TTC549 (cell line): ENCODE measurements at regions not wholly inside any gene's neighbourhood (a gene's known extent, or its start where the extent isn't known, plus 50 kb on each side); places are given as distances from the start of the nearest gene placed in this dataset.
"Not testable (repeated sequence)": the region's sequence is repeated elsewhere in the genome, so short reads cannot be mapped to it uniquely, and the experiment has no call there.

Experiments used
- FAIRE-seq: peaks from 2 replicates; lab custom pipeline; 2012; peaks lifted over from hg19 to GRCh38; lab: Jason Lieb, UNC

GRCh38 chr12:46571608-46572007 lies 199.0 kb upstream of the SLC38A2 start:
- no peak for FAIRE-seq

GRCh38 chr12:46569826-46570439 lies 197.4 kb upstream of the SLC38A2 start:
- FAIRE-seq: no peak

- peak; percentile 52 for FAIRE-seq
Observed at GRCh38 chr12:46567667-46568066, 195.1 kb upstream of the SLC38A2 start.

- peak; percentile 97 for FAIRE-seq
Observed at GRCh38 chr12:46562625-46563225, 190.2 kb upstream of the SLC38A2 start.

- not testable (repeated sequence) for FAIRE-seq
Observed at GRCh38 chr12:46561769-46562624, 189.4 kb upstream of the SLC38A2 start.

- FAIRE-seq: no peak
Observed at GRCh38 chr12:46560874-46561273, 188.3 kb upstream of the SLC38A2 start.

- FAIRE-seq: peak; percentile 69
Observed at GRCh38 chr12:46560089-46560488, 187.5 kb upstream of the SLC38A2 start.

GRCh38 chr12:46559311-46559710 lies 186.7 kb upstream of the SLC38A2 start:
- FAIRE-seq: peak; percentile 63

GRCh38 chr12:46558677-46559076 lies 186.1 kb upstream of the SLC38A2 start:
- peak; percentile 36 for FAIRE-seq

- peak; percentile 9 for FAIRE-seq
Observed at GRCh38 chr12:46557539-46558373, 185.2 kb upstream of the SLC38A2 start.

- FAIRE-seq: no peak
Observed at GRCh38 chr12:46556819-46557524, 184.4 kb upstream of the SLC38A2 start.

GRCh38 chr12:46556105-46556559 lies 183.6 kb upstream of the SLC38A2 start:
- FAIRE-seq: peak; percentile 89

- no peak for FAIRE-seq
Observed at GRCh38 chr12:46555406-46555852, 182.9 kb upstream of the SLC38A2 start.

GRCh38 chr12:46554460-46554859 lies 181.9 kb upstream of the SLC38A2 start:
- FAIRE-seq: no peak

GRCh38 chr12:46553911-46554310 lies 181.3 kb upstream of the SLC38A2 start:
- no peak for FAIRE-seq

- no peak for FAIRE-seq
Observed at GRCh38 chr12:46553266-46553665, 180.7 kb upstream of the SLC38A2 start.

- no peak for FAIRE-seq
Observed at GRCh38 chr12:46550266-46550879, 177.8 kb upstream of the SLC38A2 start.

- peak; percentile 63 for FAIRE-seq
Observed at GRCh38 chr12:46549527-46550265, 177.1 kb upstream of the SLC38A2 start.

- peak; percentile 83 for FAIRE-seq
Observed at GRCh38 chr12:46548605-46549071, 176.1 kb upstream of the SLC38A2 start.
